Progenitor cell of endocrine pancreas (in vitro differentiated cells): ENCODE measurements at regions not wholly inside any gene's neighbourhood (a gene's known extent, or its start where the extent isn't known, plus 50 kb on each side); places are given as distances from the start of the nearest gene placed in this dataset.
"Not testable (repeated sequence)": the region's sequence is repeated elsewhere in the genome, so short reads cannot be mapped to it uniquely, and the experiment has no call there.

Experiments used
- DNase-seq: peaks from one replicate; pipeline ENCODE4 v3.0.0; 2021; ENCODE audit warnings: low spot score; ENCODE audit not compliant: unreplicated experiment
- H3K27ac Mint-ChIP-seq: 2 replicates; pipeline ENCODE4 v1.8.0; 2021; ENCODE audit warnings: mild to moderate bottlenecking, moderate library complexity, mixed read lengths
- H3K27me3 Mint-ChIP-seq: 2 replicates; pipeline ENCODE4 v1.8.0; 2021; ENCODE audit warnings: mixed read lengths
- H3K36me3 Mint-ChIP-seq: 2 replicates; pipeline ENCODE4 v1.8.0; 2022; ENCODE audit warnings: mixed read lengths; ENCODE audit not compliant: insufficient read depth
- H3K4me1 Mint-ChIP-seq: 2 replicates; pipeline ENCODE4 v1.8.0; 2021; ENCODE audit warnings: low read depth, mixed read lengths
- H3K4me3 Mint-ChIP-seq: 2 replicates; pipeline ENCODE4 v1.8.0; 2021; ENCODE audit warnings: low read depth, mild to moderate bottlenecking, moderate library complexity, mixed read lengths
- H3K9me3 Mint-ChIP-seq: 2 replicates; pipeline ENCODE4 v1.8.0; 2021; ENCODE audit warnings: low read depth, mixed read lengths
- TF ChIP-seq, protein P1 (sequence below): fragments of 200-600 bp; sonication (generic); IDR thresholded peaks from one replicate; pipeline ENCODE4 v1.5.0; 2021; ENCODE audit warnings: antibody characterized with exemption, mild to moderate bottlenecking; ENCODE audit not compliant: unreplicated experiment

DNA sequence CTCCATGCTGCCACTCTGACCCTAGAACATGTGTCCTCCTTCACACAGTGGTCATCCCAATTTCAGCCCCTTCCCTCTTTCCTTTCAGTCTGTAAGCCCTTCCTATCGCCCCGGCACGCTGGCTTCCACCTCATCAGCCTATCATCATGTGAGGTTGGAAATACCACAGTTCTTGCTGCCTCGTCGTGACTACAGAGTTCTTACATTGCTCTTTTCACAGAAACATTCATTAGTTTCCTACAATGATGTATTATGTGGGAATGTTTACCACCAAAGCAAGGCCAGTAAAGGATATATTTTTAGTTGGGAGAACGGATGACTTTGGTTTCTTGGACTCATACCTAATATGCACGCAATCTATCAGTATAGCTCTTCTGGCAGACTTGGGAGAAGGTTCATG lies 169.5 kb upstream of the BOD1L1 start:
- no peak for DNase-seq
- H3K36me3 Mint-ChIP-seq, result no peaks in the 10 kb centered on the region
- H3K27me3 Mint-ChIP-seq, result no peaks in the 10 kb centered on the region
- TF ChIP-seq, protein P1, sequence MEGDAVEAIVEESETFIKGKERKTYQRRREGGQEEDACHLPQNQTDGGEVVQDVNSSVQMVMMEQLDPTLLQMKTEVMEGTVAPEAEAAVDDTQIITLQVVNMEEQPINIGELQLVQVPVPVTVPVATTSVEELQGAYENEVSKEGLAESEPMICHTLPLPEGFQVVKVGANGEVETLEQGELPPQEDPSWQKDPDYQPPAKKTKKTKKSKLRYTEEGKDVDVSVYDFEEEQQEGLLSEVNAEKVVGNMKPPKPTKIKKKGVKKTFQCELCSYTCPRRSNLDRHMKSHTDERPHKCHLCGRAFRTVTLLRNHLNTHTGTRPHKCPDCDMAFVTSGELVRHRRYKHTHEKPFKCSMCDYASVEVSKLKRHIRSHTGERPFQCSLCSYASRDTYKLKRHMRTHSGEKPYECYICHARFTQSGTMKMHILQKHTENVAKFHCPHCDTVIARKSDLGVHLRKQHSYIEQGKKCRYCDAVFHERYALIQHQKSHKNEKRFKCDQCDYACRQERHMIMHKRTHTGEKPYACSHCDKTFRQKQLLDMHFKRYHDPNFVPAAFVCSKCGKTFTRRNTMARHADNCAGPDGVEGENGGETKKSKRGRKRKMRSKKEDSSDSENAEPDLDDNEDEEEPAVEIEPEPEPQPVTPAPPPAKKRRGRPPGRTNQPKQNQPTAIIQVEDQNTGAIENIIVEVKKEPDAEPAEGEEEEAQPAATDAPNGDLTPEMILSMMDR, result no peak
- no peak overlapping the region for H3K27ac Mint-ChIP-seq
- peaks cover 6% of the 10 kb centered on the region for H3K9me3 Mint-ChIP-seq
- no peak overlapping the region for H3K4me3 Mint-ChIP-seq
- no peaks in the 10 kb centered on the region for H3K4me1 Mint-ChIP-seq

DNA sequence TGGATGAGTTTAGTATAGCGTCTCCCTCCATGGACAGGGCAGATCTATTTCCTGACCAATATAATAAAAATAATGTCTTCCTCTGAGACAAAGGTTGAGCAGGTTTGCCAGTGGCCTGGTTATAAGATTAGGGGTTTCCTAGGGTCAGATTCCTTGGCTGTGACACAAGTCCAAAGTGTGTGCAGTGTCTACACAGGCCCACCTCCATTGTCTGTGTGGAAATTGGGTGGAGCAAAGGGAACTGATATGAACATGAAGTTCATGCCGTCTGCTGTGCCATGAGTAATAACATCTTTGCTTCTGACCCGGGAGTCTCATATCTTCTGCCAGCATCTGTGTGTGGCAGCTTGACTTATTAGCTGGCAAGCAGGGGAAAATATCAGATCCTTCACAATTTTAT lies 187.7 kb upstream of the BOD1L1 start:
- H3K27me3 Mint-ChIP-seq, result no peaks in the 10 kb centered on the region
- no peak overlapping the region for H3K4me3 Mint-ChIP-seq
- TF ChIP-seq, protein P1, result no peak
- H3K36me3 Mint-ChIP-seq, result no peaks in the 10 kb centered on the region
- H3K9me3 Mint-ChIP-seq, result no peaks in the 10 kb centered on the region
- no peaks in the 10 kb centered on the region for H3K4me1 Mint-ChIP-seq
- H3K27ac Mint-ChIP-seq, result no peak overlapping the region
- DNase-seq, result no peak

DNA sequence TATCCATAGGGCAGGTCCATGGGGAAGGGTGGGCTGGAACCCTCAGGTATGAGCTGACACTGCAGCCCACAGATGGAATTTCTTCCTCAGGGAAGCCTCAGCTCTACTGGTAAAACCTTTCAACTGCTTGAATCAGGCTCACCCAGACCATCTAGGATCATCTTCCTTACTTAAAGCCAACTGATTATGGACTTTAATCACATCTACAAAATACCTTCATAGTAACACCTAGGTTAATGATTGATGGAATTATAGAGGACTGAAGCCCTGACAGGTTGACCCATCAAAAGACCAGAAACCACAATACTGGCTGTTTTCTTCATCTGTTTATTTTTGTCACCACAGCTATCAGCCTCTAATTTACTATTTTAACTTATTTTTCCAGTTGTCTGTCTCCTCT lies 188.9 kb upstream of the BOD1L1 start:
- H3K9me3 Mint-ChIP-seq, result no peaks in the 10 kb centered on the region
- DNase-seq, result no peak
- H3K27me3 Mint-ChIP-seq, result no peaks in the 10 kb centered on the region
- TF ChIP-seq, protein P1, result no peak
- no peak overlapping the region for H3K27ac Mint-ChIP-seq
- no peaks in the 10 kb centered on the region for H3K4me1 Mint-ChIP-seq
- H3K36me3 Mint-ChIP-seq, result no peaks in the 10 kb centered on the region
- H3K4me3 Mint-ChIP-seq, result no peak overlapping the region

DNA sequence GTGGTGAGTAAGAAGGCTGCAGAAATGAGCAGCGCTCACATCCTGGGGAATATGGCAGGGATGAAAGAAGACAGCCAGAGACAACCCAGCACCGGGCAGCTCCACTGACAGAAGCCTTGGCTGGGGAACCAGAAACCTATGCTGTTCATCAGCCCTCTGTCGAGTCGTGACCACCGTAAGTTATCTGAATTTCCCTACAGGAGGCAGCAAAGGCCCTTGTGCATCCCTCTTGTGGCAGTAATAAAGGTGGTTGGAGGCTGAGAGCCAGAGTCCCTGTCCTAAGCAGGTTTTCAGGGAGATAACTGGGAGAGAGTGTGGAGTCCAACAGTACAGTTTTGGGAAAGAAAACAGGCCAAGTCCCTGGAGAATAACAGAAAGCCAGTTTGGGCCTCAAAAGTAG lies 194.0 kb upstream of the BOD1L1 start:
- no peak overlapping the region for H3K4me3 Mint-ChIP-seq
- no peaks in the 10 kb centered on the region for H3K27me3 Mint-ChIP-seq
- H3K36me3 Mint-ChIP-seq, result no peaks in the 10 kb centered on the region
- TF ChIP-seq, protein P1, result no peak
- H3K9me3 Mint-ChIP-seq, result peaks cover 16% of the 10 kb centered on the region
- H3K4me1 Mint-ChIP-seq, result no peaks in the 10 kb centered on the region
- no peak for DNase-seq
- no peak overlapping the region for H3K27ac Mint-ChIP-seq

DNA sequence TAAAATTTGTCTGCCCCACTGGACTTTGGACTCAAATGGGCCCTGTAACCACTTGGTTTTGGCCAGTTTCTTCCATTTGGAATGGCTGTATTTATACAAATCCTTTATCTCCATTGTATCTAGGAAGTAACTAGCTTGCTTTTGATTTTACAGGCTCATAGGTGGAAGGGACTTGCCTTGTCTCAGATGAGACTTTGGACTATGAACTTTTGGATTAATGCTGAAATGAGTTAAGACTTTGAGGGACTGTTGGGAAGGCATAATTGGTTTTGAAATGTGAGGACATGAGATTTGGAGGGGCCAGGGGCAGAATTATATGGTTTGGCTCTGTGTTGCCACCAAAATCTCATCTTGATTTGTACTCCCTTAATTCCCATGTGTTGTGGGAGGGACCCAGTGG lies 198.3 kb upstream of the BOD1L1 start:
- H3K36me3 Mint-ChIP-seq, H3K27me3 Mint-ChIP-seq, H3K4me3 Mint-ChIP-seq, H3K4me1 Mint-ChIP-seq, DNase-seq, H3K27ac Mint-ChIP-seq: not testable (repeated sequence)
- H3K9me3 Mint-ChIP-seq, result peaks cover 16% of the 10 kb centered on the region

DNA sequence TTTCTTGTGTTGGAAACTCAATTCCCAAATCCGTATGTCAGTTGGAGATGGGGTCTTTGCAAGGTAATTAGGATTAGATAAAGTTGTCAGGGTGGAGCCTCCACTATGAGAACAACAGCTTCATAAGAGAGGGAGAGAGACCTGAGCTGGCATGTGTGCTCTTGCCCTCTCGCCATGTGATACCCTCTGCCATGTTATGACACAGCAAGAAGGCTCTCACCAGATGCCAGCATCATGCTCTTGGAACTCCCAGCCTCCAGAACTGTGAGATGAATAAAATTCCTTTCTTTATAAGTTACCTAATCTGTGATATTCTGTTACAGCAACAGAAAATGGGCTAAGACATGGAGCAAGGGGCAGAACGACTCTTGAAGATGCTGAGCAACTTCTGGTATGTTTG lies 201.9 kb upstream of the BOD1L1 start:
- Mint-ChIP-seq H3K4me1 (no peaks in the 10 kb centered on the region), H3K27me3 (no peaks in the 10 kb centered on the region), H3K4me3 (no peak overlapping the region), H3K36me3 (no peaks in the 10 kb centered on the region), H3K27ac (no peak overlapping the region), H3K9me3 (peaks cover 3% of the 10 kb centered on the region)
- TF ChIP-seq, protein P1, result no peak
- DNase-seq, result no peak
